ENCODE measurements at regions not wholly inside any gene's neighbourhood (a gene's known extent, or its start where the extent isn't known, plus 50 kb on each side); places are given as distances from the start of the nearest gene placed in this dataset.

DNA sequence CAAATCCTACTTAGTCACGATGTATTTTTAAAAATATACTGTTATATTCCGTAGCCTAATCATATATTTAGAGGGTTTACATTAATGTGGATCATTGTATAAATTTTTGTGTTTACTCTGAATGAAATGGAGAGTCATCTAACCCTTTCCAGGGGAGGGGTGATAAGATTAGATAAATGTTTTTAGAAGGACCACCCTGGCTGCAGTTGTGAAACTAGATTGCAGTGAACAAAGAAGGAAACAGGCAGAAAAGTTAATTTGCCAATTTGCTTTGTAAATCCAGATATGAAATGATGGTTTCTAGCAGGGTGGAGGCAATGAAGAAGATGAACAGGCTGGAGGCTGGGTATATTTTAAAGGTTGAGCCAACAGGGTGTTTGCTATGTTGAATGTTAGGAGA lies 477.7 kb upstream of the ZMIZ1 start:
- H3K36me3 ChIP-seq (ENCODE audit: insufficient read depth, insufficient read length, low read length), result no peaks in the 10 kb centered on the region
- H3K4me3 ChIP-seq (ENCODE audit: insufficient read length, low read depth), result no peak overlapping the region
- no peak overlapping the region for H3K9ac ChIP-seq (ENCODE audit: insufficient read length, low read depth)
- no peaks in the 10 kb centered on the region for H3K4me1 ChIP-seq (ENCODE audit: insufficient read depth, insufficient read length)
- DNase-seq (ENCODE audit: low read depth, low spot score), result no peak
- H3K9me3 ChIP-seq (ENCODE audit: insufficient read depth, low read length), result no peaks in the 10 kb centered on the region
- TF ChIP-seq SUZ12 (IDR thresholded peaks at IDR 0.05; ENCODE audit: extremely low read depth, insufficient read depth, insufficient read length), result no peak
- no peak for TF ChIP-seq ZNF274 (IDR thresholded peaks at IDR 0.05; ENCODE audit: low read depth, low read length)
- no peak for TF ChIP-seq YY1 (IDR thresholded peaks at IDR 0.05; ENCODE audit: insufficient read depth, insufficient read length)
- H3K27me3 ChIP-seq (ENCODE audit: insufficient read depth, insufficient read length), result no peaks in the 10 kb centered on the region

DNA sequence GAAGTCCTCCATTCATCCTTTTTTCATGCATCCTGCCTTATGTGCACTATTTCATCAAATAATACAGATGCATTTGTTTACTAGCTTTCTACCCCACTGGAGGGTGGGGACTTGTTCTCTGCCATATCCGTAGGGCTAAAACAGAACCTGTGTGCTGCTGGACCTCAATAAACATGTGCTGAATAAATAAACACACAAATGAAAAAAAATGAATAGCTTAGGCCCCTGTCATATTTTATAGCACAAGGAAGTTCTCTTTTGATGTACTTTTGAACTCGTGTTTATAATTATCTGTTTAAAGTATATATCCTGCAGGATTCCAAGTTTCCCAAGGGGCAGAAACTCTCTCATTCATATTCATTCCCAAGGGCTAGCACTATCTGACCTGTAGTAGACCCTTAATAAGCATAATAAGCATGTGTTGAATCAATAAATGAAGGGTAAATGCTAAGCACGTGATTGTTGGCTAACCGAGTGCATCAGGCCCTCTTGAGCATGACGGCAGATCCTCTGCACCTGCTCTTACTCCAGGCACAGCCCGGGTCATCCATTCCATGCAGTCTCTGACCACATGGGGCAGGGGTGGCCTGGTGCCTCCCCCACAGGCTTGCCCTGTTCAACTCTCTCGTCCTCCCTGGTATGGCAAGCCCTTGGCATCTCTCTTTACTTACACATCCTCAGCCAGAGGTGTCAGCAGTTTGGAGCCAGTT lies 474.1 kb upstream of the ZMIZ1 start:
- no peak for TF ChIP-seq YY1 (IDR thresholded peaks at IDR 0.05; ENCODE audit: insufficient read depth, insufficient read length)
- no peak for TF ChIP-seq SUZ12 (IDR thresholded peaks at IDR 0.05; ENCODE audit: extremely low read depth, insufficient read depth, insufficient read length)
- TF ChIP-seq ZNF274 (IDR thresholded peaks at IDR 0.05; ENCODE audit: low read depth, low read length), result no peak

DNA sequence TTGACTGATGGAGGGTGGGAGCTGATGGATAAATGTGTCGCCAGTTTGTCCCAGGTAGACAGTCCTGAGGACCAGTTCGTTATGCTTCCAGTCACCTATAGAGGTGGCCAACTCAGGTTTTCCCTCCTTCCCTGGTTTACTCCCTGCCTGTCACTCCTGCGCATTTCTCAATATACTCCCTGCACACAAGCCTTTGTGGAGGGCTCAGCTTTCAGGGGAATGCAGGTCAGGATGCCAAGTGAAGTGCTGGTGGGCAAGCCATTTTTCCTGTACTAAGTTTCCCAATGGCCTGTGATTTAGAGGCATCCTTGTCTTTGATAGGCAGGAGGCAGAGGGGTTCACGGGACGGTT lies 473.5 kb upstream of the ZMIZ1 start:
- TF ChIP-seq ZNF274 (IDR thresholded peaks at IDR 0.05; ENCODE audit: low read depth, low read length), result no peak
- no peak for TF ChIP-seq SUZ12 (IDR thresholded peaks at IDR 0.05; ENCODE audit: extremely low read depth, insufficient read depth, insufficient read length)
- TF ChIP-seq YY1 (IDR thresholded peaks at IDR 0.05; ENCODE audit: insufficient read depth, insufficient read length), result no peak
- H3K4me1 ChIP-seq (ENCODE audit: insufficient read depth, insufficient read length), result no peaks in the 10 kb centered on the region
- peaks cover 2% of the 10 kb centered on the region for H3K27me3 ChIP-seq (ENCODE audit: insufficient read depth, insufficient read length)
- H3K9ac ChIP-seq (ENCODE audit: insufficient read length, low read depth), result no peak overlapping the region
- DNase-seq (ENCODE audit: low read depth, low spot score), result no peak
- H3K4me3 ChIP-seq (ENCODE audit: insufficient read length, low read depth), result no peak overlapping the region
- H3K36me3 ChIP-seq (ENCODE audit: insufficient read depth, insufficient read length, low read length), result no peaks in the 10 kb centered on the region
- no peaks in the 10 kb centered on the region for H3K9me3 ChIP-seq (ENCODE audit: insufficient read depth, low read length)

More for the DNA sequence above, 474.1 kb upstream of the ZMIZ1 start:
- no peaks in the 10 kb centered on the region for H3K9me3 ChIP-seq (ENCODE audit: insufficient read depth, low read length)
- no peak overlapping the region for H3K4me3 ChIP-seq (ENCODE audit: insufficient read length, low read depth)
- H3K9ac ChIP-seq (ENCODE audit: insufficient read length, low read depth), result no peak overlapping the region
- H3K36me3 ChIP-seq (ENCODE audit: insufficient read depth, insufficient read length, low read length), result no peaks in the 10 kb centered on the region
- no peaks in the 10 kb centered on the region for H3K4me1 ChIP-seq (ENCODE audit: insufficient read depth, insufficient read length)
- peaks cover 2% of the 10 kb centered on the region for H3K27me3 ChIP-seq (ENCODE audit: insufficient read depth, insufficient read length)
- no peak for DNase-seq (ENCODE audit: low read depth, low spot score)

- Histone ChIP-seq H3K36me3 (ENCODE audit: insufficient read depth, insufficient read length, low read length) (no peaks in the 10 kb centered on the region), H3K4me1 (ENCODE audit: insufficient read depth, insufficient read length) (no peaks in the 10 kb centered on the region), H3K9ac (ENCODE audit: insufficient read length, low read depth) (no peak overlapping the region), H3K27me3 (ENCODE audit: insufficient read depth, insufficient read length) (peaks cover 2% of the 10 kb centered on the region), H3K4me3 (ENCODE audit: insufficient read length, low read depth) (no peak overlapping the region), H3K9me3 (ENCODE audit: insufficient read depth, low read length) (no peaks in the 10 kb centered on the region)
- DNase-seq (ENCODE audit: low read depth, low spot score), result no peak
- TF ChIP-seq YY1 (IDR thresholded peaks at IDR 0.05; ENCODE audit: insufficient read depth, insufficient read length), result no peak
- TF ChIP-seq ZNF274 (IDR thresholded peaks at IDR 0.05; ENCODE audit: low read depth, low read length), result no peak
- TF ChIP-seq SUZ12 (IDR thresholded peaks at IDR 0.05; ENCODE audit: extremely low read depth, insufficient read depth, insufficient read length), result no peak
Measured at GRCh38 chr10:78596556-78596955, 472.2 kb upstream of the ZMIZ1 start.

GRCh38 chr10:78597796-78598555 lies 470.8 kb upstream of the ZMIZ1 start:
- no peak overlapping the region for H3K4me3 ChIP-seq (ENCODE audit: insufficient read length, low read depth)
- H3K36me3 ChIP-seq (ENCODE audit: insufficient read depth, insufficient read length, low read length), result no peaks in the 10 kb centered on the region
- no peak overlapping the region for H3K9ac ChIP-seq (ENCODE audit: insufficient read length, low read depth)
- no peak for DNase-seq (ENCODE audit: low read depth, low spot score)
- H3K4me1 ChIP-seq (ENCODE audit: insufficient read depth, insufficient read length), result no peaks in the 10 kb centered on the region
- H3K27me3 ChIP-seq (ENCODE audit: insufficient read depth, insufficient read length), result peaks cover 2% of the 10 kb centered on the region
- no peaks in the 10 kb centered on the region for H3K9me3 ChIP-seq (ENCODE audit: insufficient read depth, low read length)
- no peak for TF ChIP-seq SUZ12 (IDR thresholded peaks at IDR 0.05; ENCODE audit: extremely low read depth, insufficient read depth, insufficient read length)
- TF ChIP-seq YY1 (IDR thresholded peaks at IDR 0.05; ENCODE audit: insufficient read depth, insufficient read length), result no peak
- TF ChIP-seq ZNF274 (IDR thresholded peaks at IDR 0.05; ENCODE audit: low read depth, low read length), result no peak

- no peak for DNase-seq (ENCODE audit: low read depth, low spot score)
- H3K4me3 ChIP-seq (ENCODE audit: insufficient read length, low read depth), result no peak overlapping the region
- no peaks in the 10 kb centered on the region for H3K9me3 ChIP-seq (ENCODE audit: insufficient read depth, low read length)
- no peak for TF ChIP-seq ZNF274 (IDR thresholded peaks at IDR 0.05; ENCODE audit: low read depth, low read length)
- TF ChIP-seq YY1 (IDR thresholded peaks at IDR 0.05; ENCODE audit: insufficient read depth, insufficient read length), result no peak
- TF ChIP-seq SUZ12 (IDR thresholded peaks at IDR 0.05; ENCODE audit: extremely low read depth, insufficient read depth, insufficient read length), result no peak
- H3K9ac ChIP-seq (ENCODE audit: insufficient read length, low read depth), result no peak overlapping the region
- peaks cover 2% of the 10 kb centered on the region for H3K27me3 ChIP-seq (ENCODE audit: insufficient read depth, insufficient read length)
- no peaks in the 10 kb centered on the region for H3K36me3 ChIP-seq (ENCODE audit: insufficient read depth, insufficient read length, low read length)
- H3K4me1 ChIP-seq (ENCODE audit: insufficient read depth, insufficient read length), result no peaks in the 10 kb centered on the region
Measured at GRCh38 chr10:78599122-78599853, 469.5 kb upstream of the ZMIZ1 start.
